OCI-LY3 (cell line): ENCODE measurements at regions not wholly inside any gene's neighbourhood (a gene's known extent, or its start where the extent isn't known, plus 50 kb on each side); places are given as distances from the start of the nearest gene placed in this dataset.

Experiments used
- H2AFZ ChIP-seq: fragments of 200-600, 300-600 bp; shearing (Covaris generic); 2 replicates; pipeline ENCODE4 v1.6.0; 2014; ENCODE audit warnings: antibody characterized with exemption, low read depth, low read length
- H3K27ac ChIP-seq: fragments of 200-600, 300-600 bp; sonication (generic); 2 replicates; pipeline ENCODE4 v1.5.1; 2014; ENCODE audit warnings: mild to moderate bottlenecking, low read length, moderate library complexity, mixed read lengths
- H3K27me3 ChIP-seq: fragments of 200-600, 300-600 bp; sonication (generic); 2 replicates; pipeline ENCODE4 v1.6.1; 2014; ENCODE audit warnings: low read depth, low read length, mixed read lengths
- H3K36me3 ChIP-seq: fragments of 200-600, 300-600 bp; sonication (generic); replicated peaks from 2 replicates; pipeline ENCODE3; 2014; ENCODE audit warnings: low read depth, low read length, mixed read lengths
- H3K4me1 ChIP-seq: fragments of 300-600, 200-600 bp; sonication (generic); 2 replicates; pipeline ENCODE4 v1.6.1; 2014; ENCODE audit warnings: low read length, mixed read lengths
- H3K4me2 ChIP-seq: fragments of 200-600, 300-600 bp; sonication (generic); 2 replicates; pipeline ENCODE4 v1.6.1; 2014; ENCODE audit warnings: low read length, mixed read lengths
- H3K4me3 ChIP-seq: fragments of 300-600, 200-600 bp; sonication (generic); 2 replicates; pipeline ENCODE4 v1.5.1; 2014; ENCODE audit warnings: antibody characterized with exemption, mild to moderate bottlenecking, low read length, moderate library complexity
- H3K79me2 ChIP-seq: fragments of 300-600, 200-600 bp; shearing (Covaris generic); 2 replicates; pipeline ENCODE4 v1.6.1; 2014; ENCODE audit warnings: mild to moderate bottlenecking, low read length, mixed read lengths
- H3K9ac ChIP-seq: fragments of 300-600, 200-600 bp; shearing (Covaris generic); 2 replicates; pipeline ENCODE4 v1.6.0; 2014; ENCODE audit warnings: mild to moderate bottlenecking, low read length, moderate library complexity
- H3K9me3 ChIP-seq: fragments of 200-600, 300-600 bp; shearing (Covaris generic); 2 replicates; pipeline ENCODE4 v1.6.1; 2014; ENCODE audit warnings: low read length, mixed read lengths; ENCODE audit not compliant: insufficient read depth
- H4K20me1 ChIP-seq: fragments of 200-600, 300-600 bp; sonication (generic); 2 replicates; pipeline ENCODE4 v1.6.1; 2016; ENCODE audit warnings: low read length, mixed read lengths; ENCODE audit not compliant: insufficient read depth
- EZH2phosphoT487 ChIP-seq: fragments of 200-600 bp; shearing (Covaris generic); IDR thresholded peaks from 2 replicates; pipeline ENCODE4 v1.6.1; 2018; ENCODE audit warnings: antibody characterized with exemption, mixed run types, low read depth
- TF ChIP-seq, protein P1 (sequence below): fragments of 200-600, 300-600 bp; sonication (generic); IDR thresholded peaks from 2 replicates; pipeline ENCODE4 v1.5.1; 2014; ENCODE audit warnings: antibody characterized with exemption, low read length, low read depth

DNA sequence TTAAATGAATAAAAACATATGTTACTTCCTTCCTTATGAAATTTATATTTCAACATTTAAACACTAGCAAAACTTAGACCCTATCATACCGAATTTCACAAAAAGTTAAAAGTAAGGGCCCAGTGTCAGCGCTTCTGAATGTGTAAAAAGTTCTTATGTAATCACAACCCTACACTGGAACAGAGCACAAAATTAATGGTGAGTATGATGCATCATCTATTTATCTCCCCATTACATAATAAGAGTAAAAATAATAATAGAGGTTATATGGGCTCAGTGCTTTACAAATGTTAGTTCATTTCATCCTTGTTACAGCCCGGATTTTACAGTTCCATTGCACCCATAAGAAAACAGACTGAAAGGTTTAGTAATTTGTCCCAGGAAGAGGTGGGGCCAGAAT is 144.9 kb upstream of the POU3F3 start:
- Histone ChIP-seq H3K4me1 (no peaks in the 10 kb centered on the region), H3K36me3 (no peaks in the 10 kb centered on the region), H3K79me2 (no peaks in the 10 kb centered on the region), H3K27ac (no peak overlapping the region), H2AFZ (no peak overlapping the region), H3K4me3 (no peak overlapping the region), H3K9ac (no peak overlapping the region), H3K4me2 (no peak overlapping the region), H3K27me3 (no peaks in the 10 kb centered on the region), H4K20me1 (no peaks in the 10 kb centered on the region), H3K9me3 (no peaks in the 10 kb centered on the region)
- TF ChIP-seq, protein P1, sequence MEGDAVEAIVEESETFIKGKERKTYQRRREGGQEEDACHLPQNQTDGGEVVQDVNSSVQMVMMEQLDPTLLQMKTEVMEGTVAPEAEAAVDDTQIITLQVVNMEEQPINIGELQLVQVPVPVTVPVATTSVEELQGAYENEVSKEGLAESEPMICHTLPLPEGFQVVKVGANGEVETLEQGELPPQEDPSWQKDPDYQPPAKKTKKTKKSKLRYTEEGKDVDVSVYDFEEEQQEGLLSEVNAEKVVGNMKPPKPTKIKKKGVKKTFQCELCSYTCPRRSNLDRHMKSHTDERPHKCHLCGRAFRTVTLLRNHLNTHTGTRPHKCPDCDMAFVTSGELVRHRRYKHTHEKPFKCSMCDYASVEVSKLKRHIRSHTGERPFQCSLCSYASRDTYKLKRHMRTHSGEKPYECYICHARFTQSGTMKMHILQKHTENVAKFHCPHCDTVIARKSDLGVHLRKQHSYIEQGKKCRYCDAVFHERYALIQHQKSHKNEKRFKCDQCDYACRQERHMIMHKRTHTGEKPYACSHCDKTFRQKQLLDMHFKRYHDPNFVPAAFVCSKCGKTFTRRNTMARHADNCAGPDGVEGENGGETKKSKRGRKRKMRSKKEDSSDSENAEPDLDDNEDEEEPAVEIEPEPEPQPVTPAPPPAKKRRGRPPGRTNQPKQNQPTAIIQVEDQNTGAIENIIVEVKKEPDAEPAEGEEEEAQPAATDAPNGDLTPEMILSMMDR = no peak
- TF ChIP-seq EZH2phosphoT487 = no peak

DNA sequence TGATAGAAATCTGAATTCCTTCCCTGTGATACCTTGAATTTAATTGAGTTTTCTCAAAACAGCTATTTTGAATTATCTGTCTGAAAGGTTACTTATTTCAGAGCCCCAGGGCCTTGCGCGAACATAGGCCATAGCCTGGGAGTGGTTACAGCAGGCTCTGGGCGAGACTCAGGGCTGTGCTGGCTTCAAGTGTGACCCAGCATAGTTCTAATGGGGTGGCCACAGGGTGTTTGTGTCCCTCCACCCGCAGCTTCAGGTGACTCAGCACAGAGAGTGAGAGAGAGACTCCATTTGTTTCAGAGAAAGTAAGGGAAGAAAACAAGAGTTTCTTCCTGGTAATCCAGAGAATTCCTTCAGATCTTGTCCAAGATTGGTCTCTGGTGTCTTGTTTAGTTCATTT is 137.9 kb upstream of the POU3F3 start:
- H3K9me3 ChIP-seq = no peaks in the 10 kb centered on the region
- TF ChIP-seq, protein P1 = no peak
- TF ChIP-seq EZH2phosphoT487 = no peak
- H2AFZ ChIP-seq = no peak overlapping the region

DNA sequence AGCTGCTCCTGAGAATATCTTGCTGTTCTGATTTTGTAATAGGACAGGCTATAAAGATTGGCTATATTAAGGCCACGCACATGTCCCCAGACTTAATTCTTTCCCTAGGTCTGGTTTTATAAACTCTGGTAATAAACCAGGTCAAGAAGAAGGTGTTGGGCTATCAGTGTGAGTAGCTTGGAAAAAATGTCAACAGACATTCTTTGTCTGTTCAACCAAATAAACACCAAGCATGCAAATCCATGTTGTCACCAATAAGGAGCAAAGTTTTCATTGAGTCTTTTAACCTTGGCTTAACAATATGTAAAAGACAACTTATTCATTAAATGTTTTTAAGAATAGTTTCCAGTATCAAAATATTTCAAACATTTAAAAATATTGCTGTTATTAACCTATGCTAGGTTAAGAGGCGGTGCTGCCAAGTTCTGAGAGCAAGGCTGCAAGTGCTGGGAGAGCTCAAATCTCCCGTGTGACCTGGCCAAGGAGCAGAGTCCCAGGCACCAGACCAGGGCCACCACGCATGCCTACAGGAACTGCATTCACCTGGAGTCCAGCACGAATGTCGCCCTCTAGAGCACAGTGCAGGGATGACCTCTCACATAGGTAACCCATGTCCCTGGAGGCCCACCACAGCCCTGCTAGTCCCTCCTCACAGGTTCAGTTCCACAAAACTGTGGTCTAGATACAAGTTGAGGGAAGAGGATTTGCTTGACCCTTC is 120.5 kb upstream of the POU3F3 start:
- no peak overlapping the region for H3K4me2 ChIP-seq
- H4K20me1 ChIP-seq = no peaks in the 10 kb centered on the region
- no peak overlapping the region for H3K4me3 ChIP-seq
- no peak overlapping the region for H3K27ac ChIP-seq
- no peaks in the 10 kb centered on the region; the same call in 1 of the 2 replicates for H3K4me1 ChIP-seq
- no peak overlapping the region for H3K9ac ChIP-seq
- no peaks in the 10 kb centered on the region for H3K79me2 ChIP-seq
- TF ChIP-seq, protein P1 = peak; percentile 70
- no peak for TF ChIP-seq EZH2phosphoT487
- no peaks in the 10 kb centered on the region for H3K27me3 ChIP-seq
- H3K9me3 ChIP-seq = no peaks in the 10 kb centered on the region
- no peaks in the 10 kb centered on the region for H3K36me3 ChIP-seq
- H2AFZ ChIP-seq = no peak overlapping the region

More for the DNA sequence above, 137.9 kb upstream of the POU3F3 start:
- Histone ChIP-seq H3K9ac (no peak overlapping the region), H3K4me2 (no peak overlapping the region), H3K79me2 (no peaks in the 10 kb centered on the region), H3K27ac (no peak overlapping the region), H3K27me3 (no peaks in the 10 kb centered on the region), H3K4me1 (no peaks in the 10 kb centered on the region), H3K36me3 (no peaks in the 10 kb centered on the region), H3K4me3 (no peak overlapping the region), H4K20me1 (no peaks in the 10 kb centered on the region)

DNA sequence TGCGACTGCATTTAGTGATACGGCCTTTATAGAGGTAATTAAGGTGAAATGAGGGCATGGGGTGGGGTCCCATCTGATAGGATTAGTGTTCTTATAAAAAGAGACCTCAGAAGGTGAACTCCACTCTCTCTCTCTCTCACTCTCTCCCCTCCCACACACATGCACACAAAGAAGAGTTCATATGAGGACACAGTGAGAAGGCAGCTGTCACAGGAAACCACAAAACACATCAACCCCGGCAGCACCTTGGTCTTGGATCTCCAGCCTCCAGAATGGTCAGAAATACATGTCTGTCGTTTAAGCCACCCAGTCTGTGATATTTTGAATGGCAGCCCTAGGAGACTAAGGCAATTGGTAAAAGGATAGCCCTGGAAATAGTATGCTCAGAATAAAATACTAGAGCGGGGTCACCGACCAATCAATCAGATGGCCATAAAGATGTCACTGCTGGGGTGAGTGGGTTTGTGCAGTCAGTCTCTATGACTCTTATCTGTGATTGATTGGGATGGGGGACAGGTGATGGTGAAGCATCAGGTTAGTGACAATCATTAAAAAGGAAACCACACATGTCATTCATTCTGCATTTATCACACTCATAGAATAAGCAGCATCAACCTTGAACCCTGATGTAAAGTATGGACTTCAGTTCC is 118.9 kb upstream of the POU3F3 start:
- H3K27ac ChIP-seq = no peak overlapping the region
- no peak overlapping the region for H3K4me3 ChIP-seq
- no peak overlapping the region for H3K4me2 ChIP-seq

More for the DNA sequence above, 118.9 kb upstream of the POU3F3 start:
- Histone ChIP-seq H3K4me1 (no peaks in the 10 kb centered on the region; the same call in 1 of the 2 replicates), H3K27me3 (peaks cover 7% of the 10 kb centered on the region; the same call in 1 of the 2 replicates), H4K20me1 (no peaks in the 10 kb centered on the region), H3K36me3 (no peaks in the 10 kb centered on the region), H3K9me3 (no peaks in the 10 kb centered on the region), H3K9ac (no peak overlapping the region), H2AFZ (no peak overlapping the region), H3K79me2 (no peaks in the 10 kb centered on the region)
- TF ChIP-seq, protein P1 = no peak
- no peak for TF ChIP-seq EZH2phosphoT487
